VCaP (cell line): ENCODE measurements at regions not wholly inside any gene's neighbourhood (a gene's known extent, or its start where the extent isn't known, plus 50 kb on each side); places are given as distances from the start of the nearest gene placed in this dataset.
"Not testable (repeated sequence)": the region's sequence is repeated elsewhere in the genome, so short reads cannot be mapped to it uniquely, and the experiment has no call there.

Experiments
- H3K27ac ChIP-seq: fragments of 450-650 bp; 2 replicates; pipeline ENCODE4 v1.5.1; 2017
- CTCF ChIP-seq: fragments of 450-650 bp; conservative IDR thresholded peaks from 2 replicates; pipeline ENCODE4 v1.5.1; 2017; ENCODE audit warnings: mild to moderate bottlenecking, moderate library complexity

GRCh38 chrX:3791449-3791848 is 78.0 kb upstream of the PRKX start:
- no peak for TF ChIP-seq CTCF
- no peak overlapping the region for H3K27ac ChIP-seq

- TF ChIP-seq CTCF: no peak
- no peak overlapping the region for H3K27ac ChIP-seq
Measured at GRCh38 chrX:3788494-3789233, 75.2 kb upstream of the PRKX start.

GRCh38 chrX:3787856-3788255 is 74.4 kb upstream of the PRKX start:
- no peak for TF ChIP-seq CTCF

GRCh38 chrX:3785822-3786221 is 72.4 kb upstream of the PRKX start:
- not testable (repeated sequence) for H3K27ac ChIP-seq

More at GRCh38 chrX:3787856-3788255, 74.4 kb upstream of the PRKX start:
- no peak overlapping the region for H3K27ac ChIP-seq

GRCh38 chrX:3780564-3780963 is 67.1 kb upstream of the PRKX start:
- no peak for TF ChIP-seq CTCF

GRCh38 chrX:3779546-3779945 is 66.1 kb upstream of the PRKX start:
- TF ChIP-seq CTCF: no peak

More at GRCh38 chrX:3780564-3780963, 67.1 kb upstream of the PRKX start:
- no peak overlapping the region for H3K27ac ChIP-seq

GRCh38 chrX:3777416-3777815 is 64.0 kb upstream of the PRKX start:
- H3K27ac ChIP-seq: no peak overlapping the region
- no peak for TF ChIP-seq CTCF

More at GRCh38 chrX:3779546-3779945, 66.1 kb upstream of the PRKX start:
- no peak overlapping the region for H3K27ac ChIP-seq

GRCh38 chrX:3771766-3772165 is 58.3 kb upstream of the PRKX start:
- TF ChIP-seq CTCF: no peak
- H3K27ac ChIP-seq: no peak overlapping the region
